Caco-2 (cell line): ENCODE measurements at regions not wholly inside any gene's neighbourhood (a gene's known extent, or its start where the extent isn't known, plus 50 kb on each side); places are given as distances from the start of the nearest gene placed in this dataset.

Experiments used
- BruUV-seq: library from RNA; stranded (reverse); fragments of 400-500 nt; replicated peaks from 2 replicates; lab custom pipeline; 2021; lab: Mats Ljungman, UMichigan
- CTCF ChIA-PET: fragments of 300-600 bp; sonication (Branson Sonifier 250); formaldehyde crosslinking; loops from one replicate; lab custom pipeline; 2022; ENCODE audit warnings: antibody characterized with exemption; lab: Charles Lee
- POLR2A ChIA-PET: fragments of 300-600 bp; sonication (Branson Sonifier 250); formaldehyde crosslinking; loops from one replicate; lab custom pipeline; 2022; ENCODE audit warnings: antibody characterized with exemption; lab: Charles Lee
- DNase-seq, 2 experiments: peaks; one replicate each; pipeline versions ENCODE4 v3.0.0 to v3.0.0-alpha.2; 2020 to 2022
- H3K27me3 ChIP-seq: replicated peaks from 2 replicates; pipeline ENCODE4 v1.6.0; 2011; ENCODE audit warnings: low read length; ENCODE audit not compliant: control insufficient read depth, insufficient read depth
- H3K36me3 ChIP-seq: 2 replicates; pipeline ENCODE4 v1.5.1; 2011; ENCODE audit warnings: low read length; ENCODE audit not compliant: control insufficient read depth, insufficient read depth
- H3K4me1 ChIP-seq: fragments of 250-450 bp; sonication (Bioruptor Pico); 2 replicates; pipeline ENCODE4 v1.5.1; 2020; ENCODE audit warnings: mild to moderate bottlenecking
- H3K4me3 ChIP-seq: 2 replicates; pipeline ENCODE4 v1.5.1; 2011; ENCODE audit warnings: low read depth, mild to moderate bottlenecking, control low read depth, low read length
- H3K9me3 ChIP-seq: fragments of 250-450 bp; sonication (Bioruptor Pico); 2 replicates; pipeline ENCODE4 v1.5.1; 2020; ENCODE audit warnings: mild to moderate bottlenecking, moderate library complexity
- H3K27ac Mint-ChIP-seq: one replicate; pipeline ENCODE4 v1.8.0; 2022; ENCODE audit warnings: mixed read lengths; ENCODE audit not compliant: unreplicated experiment
- H3K27me3 Mint-ChIP-seq: one replicate; pipeline ENCODE4 v1.8.0; 2022; ENCODE audit warnings: mixed read lengths; ENCODE audit not compliant: insufficient read depth, unreplicated experiment
- H3K36me3 Mint-ChIP-seq: one replicate; pipeline ENCODE4 v1.8.0; 2022; ENCODE audit warnings: mild to moderate bottlenecking, mixed read lengths; ENCODE audit not compliant: insufficient read depth, unreplicated experiment
- H3K4me1 Mint-ChIP-seq: one replicate; pipeline ENCODE4 v1.8.0; 2022; ENCODE audit warnings: low read depth, mixed read lengths; ENCODE audit not compliant: unreplicated experiment
- H3K4me3 Mint-ChIP-seq: one replicate; pipeline ENCODE4 v1.8.0; 2022; ENCODE audit warnings: mild to moderate bottlenecking, moderate library complexity, mixed read lengths; ENCODE audit not compliant: unreplicated experiment
- H3K9me3 Mint-ChIP-seq: one replicate; pipeline ENCODE4 v1.8.0; 2022; ENCODE audit warnings: mixed read lengths; ENCODE audit not compliant: unreplicated experiment
- intact Hi-C: fragments of 100-400 bp; cut with micrococcal nuclease; formaldehyde crosslinking; loops from one replicate; pipeline ENCODE4 v1.10.0; 2022; ENCODE audit not compliant: unreplicated experiment
- TF ChIP-seq, protein P1 (sequence below), 2 experiments: fragments of 200-600 bp in 1 of 2; IDR thresholded peaks; 1 replicate in 1 of 2; 2 replicates in 1 of 2; pipeline versions ENCODE4 v1.5.1 to v1.8.0; 2011 to 2022; ENCODE audit warnings: antibody characterized with exemption in 1 of 2, control low read depth in 1 of 2, inconsistent platforms in 1 of 2, low read depth in 1 of 2, low read length in 1 of 2, mild to moderate bottlenecking in 1 of 2, moderate library complexity in 1 of 2; ENCODE audit not compliant: insufficient read depth in 1 of 2, severe bottlenecking in 1 of 2, unreplicated experiment in 1 of 2

DNA sequence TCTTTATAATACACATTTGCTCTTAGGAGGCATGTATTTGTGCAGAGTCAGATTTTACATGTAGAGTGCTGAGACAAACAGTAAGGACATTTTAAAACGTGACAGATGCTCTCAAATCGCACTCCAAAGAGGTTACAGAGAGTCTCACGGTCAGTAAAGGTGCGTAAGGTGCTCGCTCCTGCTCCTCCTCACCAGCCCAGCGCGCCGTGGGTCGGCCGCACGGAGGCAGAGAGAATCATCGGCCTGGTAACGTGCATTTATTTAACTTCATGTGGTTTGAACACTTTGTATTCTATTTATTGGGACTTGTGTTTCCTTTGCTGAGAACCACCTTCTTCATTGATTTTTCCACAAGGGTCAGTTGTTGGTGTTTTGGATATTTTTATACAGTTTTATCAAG, 900.1 kb downstream of the BRD1 start:
- BruUV-seq: no TSS peak
- H3K4me3 Mint-ChIP-seq: no peak overlapping the region
- H3K4me1 ChIP-seq: no peaks in the 10 kb centered on the region
- peaks cover 12% of the 10 kb centered on the region for H3K27me3 Mint-ChIP-seq
- H3K36me3 Mint-ChIP-seq: no peaks in the 10 kb centered on the region
- CTCF ChIA-PET: no interaction called here
- H3K36me3 ChIP-seq: no peaks in the 10 kb centered on the region
- DNase-seq: no peak
- no peaks in the 10 kb centered on the region for H3K27me3 ChIP-seq
- TF ChIP-seq, protein P1, sequence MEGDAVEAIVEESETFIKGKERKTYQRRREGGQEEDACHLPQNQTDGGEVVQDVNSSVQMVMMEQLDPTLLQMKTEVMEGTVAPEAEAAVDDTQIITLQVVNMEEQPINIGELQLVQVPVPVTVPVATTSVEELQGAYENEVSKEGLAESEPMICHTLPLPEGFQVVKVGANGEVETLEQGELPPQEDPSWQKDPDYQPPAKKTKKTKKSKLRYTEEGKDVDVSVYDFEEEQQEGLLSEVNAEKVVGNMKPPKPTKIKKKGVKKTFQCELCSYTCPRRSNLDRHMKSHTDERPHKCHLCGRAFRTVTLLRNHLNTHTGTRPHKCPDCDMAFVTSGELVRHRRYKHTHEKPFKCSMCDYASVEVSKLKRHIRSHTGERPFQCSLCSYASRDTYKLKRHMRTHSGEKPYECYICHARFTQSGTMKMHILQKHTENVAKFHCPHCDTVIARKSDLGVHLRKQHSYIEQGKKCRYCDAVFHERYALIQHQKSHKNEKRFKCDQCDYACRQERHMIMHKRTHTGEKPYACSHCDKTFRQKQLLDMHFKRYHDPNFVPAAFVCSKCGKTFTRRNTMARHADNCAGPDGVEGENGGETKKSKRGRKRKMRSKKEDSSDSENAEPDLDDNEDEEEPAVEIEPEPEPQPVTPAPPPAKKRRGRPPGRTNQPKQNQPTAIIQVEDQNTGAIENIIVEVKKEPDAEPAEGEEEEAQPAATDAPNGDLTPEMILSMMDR (IDR thresholded peaks at IDR 0.05; ENCODE audit: insufficient read depth in 1 of 2, low read depth in 1 of 2, low read length in 1 of 2, severe bottlenecking in 1 of 2, unreplicated experiment in 1 of 2): no peak
- H3K4me3 ChIP-seq: no peak overlapping the region
- H3K9me3 Mint-ChIP-seq: no peaks in the 10 kb centered on the region
- no peak overlapping the region for H3K27ac Mint-ChIP-seq
- no peaks in the 10 kb centered on the region for H3K4me1 Mint-ChIP-seq
- H3K9me3 ChIP-seq: no peaks in the 10 kb centered on the region
- intact Hi-C loops: no loop called here
- POLR2A ChIA-PET: no interaction called here

DNA sequence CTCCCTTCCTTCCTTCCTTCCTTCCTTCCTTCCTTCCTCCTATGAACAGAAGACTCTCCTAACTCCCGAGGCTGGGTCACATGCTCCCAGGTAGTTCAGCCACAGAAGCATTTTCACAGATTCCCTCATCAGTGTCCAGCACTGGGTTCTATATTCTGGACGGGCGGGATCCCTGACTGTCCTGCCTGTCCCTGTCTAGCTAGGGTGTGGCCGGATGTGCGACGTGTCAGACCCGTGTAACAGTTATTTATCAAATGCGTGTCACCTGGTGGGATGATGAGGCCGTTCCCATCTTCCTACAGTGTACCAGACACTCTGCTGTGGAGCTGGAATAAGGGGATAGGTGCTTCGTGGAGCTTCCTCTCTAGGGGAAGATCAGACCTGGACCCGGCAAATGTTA, 901.0 kb downstream of the BRD1 start:
- Mint-ChIP-seq H3K27ac (no peak overlapping the region), H3K9me3 (no peaks in the 10 kb centered on the region), H3K4me3 (no peak overlapping the region), H3K4me1 (no peaks in the 10 kb centered on the region), H3K27me3 (peaks cover 12% of the 10 kb centered on the region), H3K36me3 (no peaks in the 10 kb centered on the region)
- no TSS peak for BruUV-seq
- no peak for DNase-seq
- H3K4me3 ChIP-seq: no peak overlapping the region
- H3K36me3 ChIP-seq: no peaks in the 10 kb centered on the region
- H3K4me1 ChIP-seq: no peaks in the 10 kb centered on the region
- no peaks in the 10 kb centered on the region for H3K27me3 ChIP-seq
- TF ChIP-seq, protein P1 (IDR thresholded peaks at IDR 0.05; ENCODE audit: insufficient read depth in 1 of 2, low read depth in 1 of 2, low read length in 1 of 2, severe bottlenecking in 1 of 2, unreplicated experiment in 1 of 2): no peak
- ChIA-PET POLR2A (no interaction called here), CTCF (no interaction called here)
- intact Hi-C loops: no loop called here
- no peaks in the 10 kb centered on the region for H3K9me3 ChIP-seq

DNA sequence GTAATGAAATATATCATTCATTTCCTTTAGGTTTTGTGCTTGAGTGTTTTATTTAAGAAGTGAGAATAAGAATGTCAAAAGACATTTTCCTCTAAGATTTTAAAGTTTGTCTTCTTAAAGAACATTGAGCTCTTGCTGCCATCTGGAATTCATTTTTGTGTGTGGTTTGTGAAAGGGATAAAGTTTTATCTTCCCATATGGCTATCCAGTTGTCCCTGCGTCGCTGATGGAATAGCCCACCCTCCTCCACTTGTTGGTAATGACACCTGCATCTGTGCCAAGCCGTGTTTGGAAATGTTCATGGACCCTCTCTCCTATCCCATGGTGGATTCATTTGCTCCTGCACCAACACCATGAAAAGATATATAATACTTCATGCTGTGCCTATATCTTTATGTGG, 901.5 kb downstream of the BRD1 start:
- Histone ChIP-seq H3K36me3 (no peaks in the 10 kb centered on the region), H3K4me1 (no peaks in the 10 kb centered on the region), H3K9me3 (no peaks in the 10 kb centered on the region), H3K4me3 (no peak overlapping the region), H3K27me3 (no peaks in the 10 kb centered on the region)
- intact Hi-C loops: no loop called here
- TF ChIP-seq, protein P1 (IDR thresholded peaks at IDR 0.05; ENCODE audit: insufficient read depth in 1 of 2, low read depth in 1 of 2, low read length in 1 of 2, severe bottlenecking in 1 of 2, unreplicated experiment in 1 of 2): no peak
- peaks cover 12% of the 10 kb centered on the region for H3K27me3 Mint-ChIP-seq
- no TSS peak for BruUV-seq
- DNase-seq: no peak
- no peaks in the 10 kb centered on the region for H3K36me3 Mint-ChIP-seq
- H3K4me1 Mint-ChIP-seq: no peaks in the 10 kb centered on the region
- no peaks in the 10 kb centered on the region for H3K9me3 Mint-ChIP-seq
- ChIA-PET POLR2A (no interaction called here), CTCF (no interaction called here)
- H3K27ac Mint-ChIP-seq: no peak overlapping the region
- H3K4me3 Mint-ChIP-seq: no peak overlapping the region
